Skin epidermis (tissue), 12 donors: ENCODE measurements at regions not wholly inside any gene's neighbourhood (a gene's known extent, or its start where the extent isn't known, plus 50 kb on each side); places are given as distances from the start of the nearest gene placed in this dataset.

Experiments used
- H3K27ac ChIP-seq, 21 experiments: fragments of 200-600 bp; sonication (generic) in 11 of 21; one replicate each; pipeline ENCODE4 v1.5.0; 2020; ENCODE audit warnings: mild to moderate bottlenecking in 3 of 21, inconsistent platforms in 2 of 21, moderate library complexity in 2 of 21
- H3K4me3 ChIP-seq, 7 experiments: fragments of 200-600 bp; sonication (generic) in 2 of 7; one replicate each; pipeline ENCODE4 v1.5.0; 2020; ENCODE audit warnings: inconsistent platforms in 2 of 7, mild to moderate bottlenecking in 2 of 7, moderate library complexity in 1 of 7

- no peak overlapping the region for H3K4me3 ChIP-seq
- no peak overlapping the region for H3K27ac ChIP-seq
Measured at GRCh38 chr10:111199587-111199986, 122.8 kb downstream of the ADRA2A start.

- no peak overlapping the region for H3K27ac ChIP-seq
- H3K4me3 ChIP-seq, result no peak overlapping the region
Measured at GRCh38 chr10:111200505-111201186, 123.8 kb downstream of the ADRA2A start.

- Histone ChIP-seq H3K4me3 (no peak overlapping the region), H3K27ac (no peak overlapping the region)
Measured at GRCh38 chr10:111203615-111204014, 126.8 kb downstream of the ADRA2A start.

- Histone ChIP-seq H3K4me3 (no peak overlapping the region), H3K27ac (no peak overlapping the region)
Measured at GRCh38 chr10:111204838-111205237, 128.0 kb downstream of the ADRA2A start.

- H3K27ac ChIP-seq, result no peak overlapping the region
- no peak overlapping the region for H3K4me3 ChIP-seq
Measured at GRCh38 chr10:111206521-111206920, 129.7 kb downstream of the ADRA2A start.

GRCh38 chr10:111207500-111207899 is 130.7 kb downstream of the ADRA2A start:
- Histone ChIP-seq H3K27ac (no peak overlapping the region), H3K4me3 (no peak overlapping the region)

GRCh38 chr10:111208951-111209350 is 132.1 kb downstream of the ADRA2A start:
- Histone ChIP-seq H3K27ac (no peak overlapping the region), H3K4me3 (no peak overlapping the region)

- H3K27ac ChIP-seq, result no peak overlapping the region
- H3K4me3 ChIP-seq, result no peak overlapping the region
Measured at GRCh38 chr10:111209692-111210091, 132.9 kb downstream of the ADRA2A start.

- H3K27ac ChIP-seq, result no peak overlapping the region
- H3K4me3 ChIP-seq, result no peak overlapping the region
Measured at GRCh38 chr10:111211241-111211640, 134.4 kb downstream of the ADRA2A start.

GRCh38 chr10:111211706-111212105 is 134.9 kb downstream of the ADRA2A start:
- Histone ChIP-seq H3K4me3 (no peak overlapping the region), H3K27ac (no peak overlapping the region)

GRCh38 chr10:111221682-111222480 is 145.1 kb downstream of the ADRA2A start:
- Histone ChIP-seq H3K27ac (no peak overlapping the region), H3K4me3 (no peak overlapping the region)

- no peak overlapping the region for H3K27ac ChIP-seq
- H3K4me3 ChIP-seq, result no peak overlapping the region
Measured at GRCh38 chr10:111222961-111223360, 146.1 kb downstream of the ADRA2A start.

GRCh38 chr10:111231779-111232178 is 154.9 kb downstream of the ADRA2A start:
- no peak overlapping the region for H3K4me3 ChIP-seq
- no peak overlapping the region for H3K27ac ChIP-seq

- H3K4me3 ChIP-seq, result no peak overlapping the region
- H3K27ac ChIP-seq, result no peak overlapping the region
Measured at GRCh38 chr10:111233439-111233838, 156.6 kb downstream of the ADRA2A start.

GRCh38 chr10:111234234-111234913 is 157.5 kb downstream of the ADRA2A start:
- Histone ChIP-seq H3K4me3 (no peak overlapping the region), H3K27ac (no peak overlapping the region)

GRCh38 chr10:111234914-111235302 is 158.1 kb downstream of the ADRA2A start:
- H3K27ac ChIP-seq, result no peak overlapping the region
- H3K4me3 ChIP-seq, result no peak overlapping the region

- Histone ChIP-seq H3K4me3 (no peak overlapping the region), H3K27ac (no peak overlapping the region)
Measured at GRCh38 chr10:111240348-111240747, 163.5 kb downstream of the ADRA2A start.

- Histone ChIP-seq H3K4me3 (no peak overlapping the region), H3K27ac (no peak overlapping the region)
Measured at GRCh38 chr10:111243126-111243525, 166.3 kb downstream of the ADRA2A start.

GRCh38 chr10:111246136-111246535 is 169.3 kb downstream of the ADRA2A start:
- H3K4me3 ChIP-seq, result no peak overlapping the region
- no peak overlapping the region for H3K27ac ChIP-seq

GRCh38 chr10:111246814-111247452 is 170.1 kb downstream of the ADRA2A start:
- no peak overlapping the region for H3K4me3 ChIP-seq
- H3K27ac ChIP-seq, result no peak overlapping the region
